SK-N-SH treated with all-trans-retinoic acid at 6 μM for 48 hours (cell line): ENCODE measurements at regions not wholly inside any gene's neighbourhood (a gene's known extent, or its start where the extent isn't known, plus 50 kb on each side); places are given as distances from the start of the nearest gene placed in this dataset.

ENCODE experiments used
- ATAC-seq: fragments of 200-7000 bp; cut with Tn5 transposase; 3 replicates; pipeline ENCODE4 v1.9.1; 2020; ENCODE audit warnings: mild to moderate bottlenecking, moderate library complexity
- BACH2 ChIP-seq: fragments of 250-450 bp; sonication (Bioruptor Pico); IDR thresholded peaks from 2 replicates; pipeline ENCODE4 v1.9.0; 2021; ENCODE audit warnings: mild to moderate bottlenecking, borderline replicate concordance
- CSDC2 ChIP-seq: fragments of 250-450 bp; sonication (Bioruptor Pico); IDR thresholded peaks from 2 replicates; pipeline ENCODE4 v1.5.0; 2020; ENCODE audit warnings: mild to moderate bottlenecking, moderate library complexity
- ESRRG ChIP-seq: fragments of 250-450 bp; sonication (Bioruptor Pico); IDR thresholded peaks from 2 replicates; pipeline ENCODE4 v1.6.1; 2021; ENCODE audit warnings: mild to moderate bottlenecking
- GLIS3 ChIP-seq: fragments of 250-450 bp; sonication (Bioruptor Pico); IDR thresholded peaks from 2 replicates; pipeline ENCODE4 v1.5.0; 2020; ENCODE audit warnings: mild to moderate bottlenecking, moderate library complexity
- ISL1 ChIP-seq: fragments of 250-450 bp; sonication (Bioruptor Pico); IDR thresholded peaks from 2 replicates; pipeline ENCODE4 v2.1.2; 2022; ENCODE audit warnings: mild to moderate bottlenecking, moderate library complexity
- OSR1 ChIP-seq: fragments of 250-450 bp; sonication (Bioruptor Pico); IDR thresholded peaks from 2 replicates; pipeline ENCODE4 v1.8.0; 2022; ENCODE audit warnings: moderate library complexity, mild to moderate bottlenecking, inconsistent platforms
- PPARA ChIP-seq: fragments of 250-450 bp; sonication (Bioruptor Pico); IDR thresholded peaks from 2 replicates; pipeline ENCODE4 v1.5.0; 2020; ENCODE audit warnings: mild to moderate bottlenecking, borderline replicate concordance
- RARB ChIP-seq: fragments of 250-450 bp; sonication (Bioruptor Pico); IDR thresholded peaks from 2 replicates; pipeline ENCODE4 v1.8.0; 2021; ENCODE audit warnings: mild to moderate bottlenecking, moderate library complexity
- SNAI2 ChIP-seq: fragments of 250-450 bp; sonication (Bioruptor Pico); IDR thresholded peaks from 2 replicates; pipeline ENCODE4 v1.5.0; 2020; ENCODE audit warnings: mild to moderate bottlenecking, moderate library complexity
- TCF4 ChIP-seq: fragments of 250-450 bp; sonication (Bioruptor Pico); IDR thresholded peaks from 2 replicates; pipeline ENCODE4 v1.8.0; 2021; ENCODE audit warnings: mild to moderate bottlenecking, moderate library complexity, borderline replicate concordance
- TOX ChIP-seq: fragments of 250-450 bp; sonication (Bioruptor Pico); IDR thresholded peaks from 2 replicates; pipeline ENCODE4 v1.8.0; 2021; ENCODE audit warnings: mild to moderate bottlenecking, moderate library complexity, borderline replicate concordance
- ZC3H10 ChIP-seq: fragments of 250-450 bp; sonication (Bioruptor Pico); IDR thresholded peaks from 2 replicates; pipeline ENCODE4 v1.5.1; 2021; ENCODE audit warnings: mild to moderate bottlenecking, moderate library complexity
- ZFP30 ChIP-seq: fragments of 450-650 bp; formaldehyde crosslinking; IDR thresholded peaks from 2 replicates; pipeline ENCODE4 v1.5.0; 2022; ENCODE audit warnings: mild to moderate bottlenecking, moderate library complexity
- ZNF565 ChIP-seq: fragments of 450-650 bp; formaldehyde crosslinking; conservative IDR thresholded peaks from 2 replicates; pipeline ENCODE4 v1.5.0; 2020; ENCODE audit warnings: low read depth, mild to moderate bottlenecking, moderate library complexity
- ZNF8 ChIP-seq: fragments of 450-650 bp; formaldehyde crosslinking; IDR thresholded peaks from 2 replicates; pipeline ENCODE4 v1.5.0; 2020; ENCODE audit warnings: mild to moderate bottlenecking, moderate library complexity
- TF ChIP-seq, protein P1 (sequence below): fragments of 250-450 bp; sonication (Bioruptor Pico); IDR thresholded peaks from 2 replicates; pipeline ENCODE4 v1.5.1; 2020; ENCODE audit warnings: low read depth, mild to moderate bottlenecking, moderate library complexity
- TF ChIP-seq, protein P2 (sequence below): fragments of 250-450 bp; sonication (Bioruptor Pico); IDR thresholded peaks from 2 replicates; pipeline ENCODE4 v1.8.0; 2021; ENCODE audit warnings: low read depth, mild to moderate bottlenecking, moderate library complexity, borderline replicate concordance
- TF ChIP-seq, protein P3 (sequence below): fragments of 250-450 bp; sonication (Bioruptor Pico); IDR thresholded peaks from 2 replicates; pipeline ENCODE4 v1.5.0; 2020; ENCODE audit warnings: mild to moderate bottlenecking, moderate library complexity
- TF ChIP-seq, protein P4 (sequence below): fragments of 250-450 bp; sonication (Bioruptor Pico); IDR thresholded peaks from 2 replicates; pipeline ENCODE4 v1.8.0; 2020; ENCODE audit warnings: mild to moderate bottlenecking, moderate library complexity, borderline replicate concordance
- TF ChIP-seq, protein P5 (sequence below): fragments of 250-450 bp; sonication (Bioruptor Pico); IDR thresholded peaks from 2 replicates; pipeline ENCODE4 v1.5.1; 2021; ENCODE audit warnings: mild to moderate bottlenecking, moderate library complexity

DNA sequence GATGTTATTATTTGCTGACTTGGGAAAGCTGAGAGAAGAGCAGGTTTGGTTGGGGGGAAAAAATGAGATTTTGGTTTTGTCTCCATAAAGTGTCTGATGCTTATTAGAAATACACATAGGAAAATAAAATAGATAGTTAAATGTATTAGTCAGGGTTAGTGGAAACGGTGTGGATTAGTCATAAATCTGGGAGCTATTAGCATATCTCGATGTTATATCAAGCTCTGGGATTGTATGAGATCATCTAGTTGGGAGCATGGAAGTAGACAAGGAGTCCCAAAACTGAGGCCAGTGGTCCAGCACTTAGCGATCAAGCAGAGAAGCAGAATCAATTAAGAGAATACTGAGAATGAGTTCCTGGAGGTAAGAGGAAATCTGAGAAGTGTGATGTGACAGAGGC, 845.5 kb downstream of the ROBO2 start:
- no peak for ATAC-seq
- TF ChIP-seq TOX (no peak), ZC3H10 (CRISPR knock-in tag) (no peak), GLIS3 (CRISPR knock-in tag) (no peak), ESRRG (CRISPR knock-in tag) (no peak), SNAI2 (CRISPR knock-in tag) (no peak), ZNF565 (CRISPR knock-in tag) (no peak), RARB (CRISPR knock-in tag) (no peak), OSR1 (CRISPR knock-in tag) (no peak), ISL1 (no peak), PPARA (no peak), CSDC2 (no peak), ZFP30 (CRISPR knock-in tag) (no peak), BACH2 (CRISPR knock-in tag) (no peak), ZNF8 (CRISPR knock-in tag) (no peak), TCF4 (no peak)
- TF ChIP-seq, protein P1, sequence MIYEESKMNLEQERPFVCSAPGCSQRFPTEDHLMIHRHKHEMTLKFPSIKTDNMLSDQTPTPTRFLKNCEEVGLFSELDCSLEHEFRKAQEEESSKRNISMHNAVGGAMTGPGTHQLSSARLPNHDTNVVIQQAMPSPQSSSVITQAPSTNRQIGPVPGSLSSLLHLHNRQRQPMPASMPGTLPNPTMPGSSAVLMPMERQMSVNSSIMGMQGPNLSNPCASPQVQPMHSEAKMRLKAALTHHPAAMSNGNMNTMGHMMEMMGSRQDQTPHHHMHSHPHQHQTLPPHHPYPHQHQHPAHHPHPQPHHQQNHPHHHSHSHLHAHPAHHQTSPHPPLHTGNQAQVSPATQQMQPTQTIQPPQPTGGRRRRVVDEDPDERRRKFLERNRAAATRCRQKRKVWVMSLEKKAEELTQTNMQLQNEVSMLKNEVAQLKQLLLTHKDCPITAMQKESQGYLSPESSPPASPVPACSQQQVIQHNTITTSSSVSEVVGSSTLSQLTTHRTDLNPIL (CRISPR knock-in tag): no peak
- TF ChIP-seq, protein P2, sequence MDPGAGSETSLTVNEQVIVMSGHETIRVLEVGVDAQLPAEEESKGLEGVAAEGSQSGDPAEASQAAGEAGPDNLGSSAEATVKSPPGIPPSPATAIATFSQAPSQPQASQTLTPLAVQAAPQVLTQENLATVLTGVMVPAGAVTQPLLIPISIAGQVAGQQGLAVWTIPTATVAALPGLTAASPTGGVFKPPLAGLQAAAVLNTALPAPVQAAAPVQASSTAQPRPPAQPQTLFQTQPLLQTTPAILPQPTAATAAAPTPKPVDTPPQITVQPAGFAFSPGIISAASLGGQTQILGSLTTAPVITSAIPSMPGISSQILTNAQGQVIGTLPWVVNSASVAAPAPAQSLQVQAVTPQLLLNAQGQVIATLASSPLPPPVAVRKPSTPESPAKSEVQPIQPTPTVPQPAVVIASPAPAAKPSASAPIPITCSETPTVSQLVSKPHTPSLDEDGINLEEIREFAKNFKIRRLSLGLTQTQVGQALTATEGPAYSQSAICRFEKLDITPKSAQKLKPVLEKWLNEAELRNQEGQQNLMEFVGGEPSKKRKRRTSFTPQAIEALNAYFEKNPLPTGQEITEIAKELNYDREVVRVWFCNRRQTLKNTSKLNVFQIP: no peak
- TF ChIP-seq, protein P3, sequence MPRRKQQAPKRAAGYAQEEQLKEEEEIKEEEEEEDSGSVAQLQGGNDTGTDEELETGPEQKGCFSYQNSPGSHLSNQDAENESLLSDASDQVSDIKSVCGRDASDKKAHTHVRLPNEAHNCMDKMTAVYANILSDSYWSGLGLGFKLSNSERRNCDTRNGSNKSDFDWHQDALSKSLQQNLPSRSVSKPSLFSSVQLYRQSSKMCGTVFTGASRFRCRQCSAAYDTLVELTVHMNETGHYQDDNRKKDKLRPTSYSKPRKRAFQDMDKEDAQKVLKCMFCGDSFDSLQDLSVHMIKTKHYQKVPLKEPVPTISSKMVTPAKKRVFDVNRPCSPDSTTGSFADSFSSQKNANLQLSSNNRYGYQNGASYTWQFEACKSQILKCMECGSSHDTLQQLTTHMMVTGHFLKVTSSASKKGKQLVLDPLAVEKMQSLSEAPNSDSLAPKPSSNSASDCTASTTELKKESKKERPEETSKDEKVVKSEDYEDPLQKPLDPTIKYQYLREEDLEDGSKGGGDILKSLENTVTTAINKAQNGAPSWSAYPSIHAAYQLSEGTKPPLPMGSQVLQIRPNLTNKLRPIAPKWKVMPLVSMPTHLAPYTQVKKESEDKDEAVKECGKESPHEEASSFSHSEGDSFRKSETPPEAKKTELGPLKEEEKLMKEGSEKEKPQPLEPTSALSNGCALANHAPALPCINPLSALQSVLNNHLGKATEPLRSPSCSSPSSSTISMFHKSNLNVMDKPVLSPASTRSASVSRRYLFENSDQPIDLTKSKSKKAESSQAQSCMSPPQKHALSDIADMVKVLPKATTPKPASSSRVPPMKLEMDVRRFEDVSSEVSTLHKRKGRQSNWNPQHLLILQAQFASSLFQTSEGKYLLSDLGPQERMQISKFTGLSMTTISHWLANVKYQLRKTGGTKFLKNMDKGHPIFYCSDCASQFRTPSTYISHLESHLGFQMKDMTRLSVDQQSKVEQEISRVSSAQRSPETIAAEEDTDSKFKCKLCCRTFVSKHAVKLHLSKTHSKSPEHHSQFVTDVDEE (CRISPR knock-in tag): no peak
- TF ChIP-seq, protein P4, sequence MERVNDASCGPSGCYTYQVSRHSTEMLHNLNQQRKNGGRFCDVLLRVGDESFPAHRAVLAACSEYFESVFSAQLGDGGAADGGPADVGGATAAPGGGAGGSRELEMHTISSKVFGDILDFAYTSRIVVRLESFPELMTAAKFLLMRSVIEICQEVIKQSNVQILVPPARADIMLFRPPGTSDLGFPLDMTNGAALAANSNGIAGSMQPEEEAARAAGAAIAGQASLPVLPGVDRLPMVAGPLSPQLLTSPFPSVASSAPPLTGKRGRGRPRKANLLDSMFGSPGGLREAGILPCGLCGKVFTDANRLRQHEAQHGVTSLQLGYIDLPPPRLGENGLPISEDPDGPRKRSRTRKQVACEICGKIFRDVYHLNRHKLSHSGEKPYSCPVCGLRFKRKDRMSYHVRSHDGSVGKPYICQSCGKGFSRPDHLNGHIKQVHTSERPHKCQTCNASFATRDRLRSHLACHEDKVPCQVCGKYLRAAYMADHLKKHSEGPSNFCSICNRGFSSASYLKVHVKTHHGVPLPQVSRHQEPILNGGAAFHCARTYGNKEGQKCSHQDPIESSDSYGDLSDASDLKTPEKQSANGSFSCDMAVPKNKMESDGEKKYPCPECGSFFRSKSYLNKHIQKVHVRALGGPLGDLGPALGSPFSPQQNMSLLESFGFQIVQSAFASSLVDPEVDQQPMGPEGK (CRISPR knock-in tag): no peak
- TF ChIP-seq, protein P5, sequence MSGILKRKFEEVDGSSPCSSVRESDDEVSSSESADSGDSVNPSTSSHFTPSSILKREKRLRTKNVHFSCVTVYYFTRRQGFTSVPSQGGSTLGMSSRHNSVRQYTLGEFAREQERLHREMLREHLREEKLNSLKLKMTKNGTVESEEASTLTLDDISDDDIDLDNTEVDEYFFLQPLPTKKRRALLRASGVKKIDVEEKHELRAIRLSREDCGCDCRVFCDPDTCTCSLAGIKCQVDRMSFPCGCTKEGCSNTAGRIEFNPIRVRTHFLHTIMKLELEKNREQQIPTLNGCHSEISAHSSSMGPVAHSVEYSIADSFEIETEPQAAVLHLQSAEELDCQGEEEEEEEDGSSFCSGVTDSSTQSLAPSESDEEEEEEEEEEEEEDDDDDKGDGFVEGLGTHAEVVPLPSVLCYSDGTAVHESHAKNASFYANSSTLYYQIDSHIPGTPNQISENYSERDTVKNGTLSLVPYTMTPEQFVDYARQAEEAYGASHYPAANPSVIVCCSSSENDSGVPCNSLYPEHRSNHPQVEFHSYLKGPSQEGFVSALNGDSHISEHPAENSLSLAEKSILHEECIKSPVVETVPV (CRISPR knock-in tag): no peak

DNA sequence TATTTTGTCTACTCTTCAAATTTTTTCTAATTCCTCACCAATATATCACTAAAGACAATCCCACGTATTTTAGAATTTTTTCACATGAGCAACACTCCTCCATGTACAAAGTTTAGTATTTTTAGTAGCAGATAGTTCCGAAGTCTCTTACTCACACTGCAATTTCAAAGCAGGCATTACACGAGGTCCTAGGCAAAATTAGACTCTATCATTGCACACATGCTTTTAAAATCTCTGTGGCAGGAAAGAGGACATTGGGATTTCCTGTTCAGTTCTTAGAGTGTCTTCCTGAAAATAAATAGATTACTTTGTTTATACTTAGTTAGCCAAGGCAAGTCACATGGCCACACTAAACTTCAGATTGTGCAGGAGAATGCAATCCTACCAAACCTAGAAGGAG, 847.7 kb downstream of the ROBO2 start:
- no peak for ATAC-seq
- TF ChIP-seq, protein P3 (CRISPR knock-in tag): no peak
- no peak for TF ChIP-seq ISL1
- TF ChIP-seq, protein P2: no peak
- no peak for TF ChIP-seq BACH2 (CRISPR knock-in tag)
- TF ChIP-seq ZNF565 (CRISPR knock-in tag): no peak
- TF ChIP-seq CSDC2: no peak
- no peak for TF ChIP-seq RARB (CRISPR knock-in tag)
- no peak for TF ChIP-seq TCF4
